CD4-positive, alpha-beta T cell treated with Interleukin-4 for 4 hours (primary cell): ENCODE measurements at regions not wholly inside any gene's neighbourhood (a gene's known extent, or its start where the extent isn't known, plus 50 kb on each side); places are given as distances from the start of the nearest gene placed in this dataset.

Experiments
- DNase-seq: peaks from one replicate; pipeline ENCODE4 v3.0.0-alpha.2; 2020

DNA sequence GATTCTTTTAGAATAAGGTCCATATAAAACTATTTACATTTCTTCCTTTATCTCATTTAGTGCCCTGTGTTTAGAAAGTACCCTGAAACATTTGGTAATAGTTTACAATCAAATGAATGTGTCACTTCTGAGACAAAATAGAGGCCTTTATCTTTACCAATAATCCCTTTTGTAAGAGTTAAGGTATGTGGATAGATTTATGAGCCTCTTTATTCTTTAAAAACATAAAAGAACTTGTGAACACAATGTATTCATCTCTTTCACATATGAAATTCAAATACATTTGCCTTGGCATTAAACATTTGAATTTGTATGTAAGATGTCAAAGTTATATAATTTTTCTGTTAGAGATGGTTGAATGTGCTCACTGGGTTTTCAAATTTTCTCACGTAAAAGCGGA, 180.5 kb upstream of the CWC22 start:
- DNase-seq, result no peak

DNA sequence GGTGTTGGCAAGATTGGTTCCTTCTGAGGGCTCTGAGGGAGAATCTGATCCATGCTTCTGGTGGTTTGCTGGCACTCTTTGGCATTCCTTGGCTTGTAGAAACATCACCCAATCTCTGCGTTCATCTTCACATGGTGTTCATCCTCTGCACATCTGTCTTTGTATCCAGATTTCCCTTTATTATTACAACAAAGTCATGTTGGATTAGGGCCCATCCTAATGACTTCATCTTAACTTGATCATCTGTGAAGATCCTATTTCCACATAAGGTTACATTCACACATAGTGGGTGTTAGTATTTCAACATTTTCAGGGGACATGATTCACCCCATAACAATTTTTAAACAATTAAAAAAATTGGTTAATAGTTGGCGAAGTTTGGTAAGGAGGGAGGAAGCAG, 177.4 kb upstream of the CWC22 start:
- DNase-seq, result no peak

DNA sequence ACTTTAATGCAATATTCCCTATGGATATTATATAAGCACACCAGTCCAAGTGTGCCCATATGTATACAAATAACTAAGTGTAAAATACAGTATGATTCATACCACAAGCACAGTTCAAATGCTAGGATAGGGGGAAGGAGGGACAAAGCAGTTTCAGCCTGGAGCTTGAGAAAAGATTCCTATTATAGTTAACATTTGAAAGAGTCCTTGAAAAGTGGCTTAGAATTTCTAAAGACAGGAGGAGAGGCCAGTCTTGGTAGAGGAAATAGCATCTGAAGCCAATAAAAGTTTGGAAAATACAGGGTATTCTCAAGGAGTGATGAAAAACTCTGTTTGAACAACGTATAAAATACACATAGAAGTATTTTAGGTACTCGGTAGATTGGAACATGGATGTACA, 173.4 kb upstream of the CWC22 start:
- no peak for DNase-seq

- DNase-seq, result no peak
These were observed 170.4 kb upstream of the CWC22 start for GRCh38 chr2:180177534-180177933.

DNA sequence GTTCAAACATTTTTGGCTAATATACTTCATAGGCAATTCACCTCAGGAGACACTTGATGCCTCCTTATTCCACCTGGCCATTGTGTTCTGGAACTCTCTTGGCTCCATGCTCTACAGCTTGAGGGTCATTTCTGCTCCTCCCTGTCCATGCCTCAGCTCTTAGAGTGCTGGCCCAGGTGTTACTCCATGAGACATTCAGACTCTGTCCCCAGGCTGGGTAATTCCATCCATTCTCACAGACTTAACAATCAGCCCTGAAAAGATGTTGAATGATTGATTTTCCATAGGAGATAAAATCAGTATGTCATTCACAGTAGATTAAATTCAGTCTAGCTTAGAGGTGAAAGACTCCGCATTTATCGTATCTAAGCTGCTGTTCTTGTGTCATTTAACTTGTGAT, 168.6 kb upstream of the CWC22 start:
- no peak for DNase-seq

DNA sequence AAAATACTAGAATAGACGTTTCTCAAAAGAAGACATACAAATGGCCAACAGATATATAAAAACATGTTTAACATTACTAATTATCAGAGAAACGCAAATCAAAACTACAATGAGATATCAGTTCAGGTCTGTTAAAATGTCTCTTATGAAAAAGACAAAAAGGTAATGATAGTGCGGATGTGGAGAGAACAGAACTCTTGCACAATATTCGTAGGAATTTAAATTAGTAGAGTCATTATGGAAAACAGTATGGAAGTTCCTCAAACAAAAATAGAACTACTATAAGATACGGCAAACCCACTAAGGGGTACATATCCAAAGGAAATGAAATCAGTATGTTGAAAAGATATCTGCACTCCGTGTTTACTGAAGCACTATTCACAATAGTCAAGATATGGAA, 167.5 kb upstream of the CWC22 start:
- DNase-seq, result no peak

DNA sequence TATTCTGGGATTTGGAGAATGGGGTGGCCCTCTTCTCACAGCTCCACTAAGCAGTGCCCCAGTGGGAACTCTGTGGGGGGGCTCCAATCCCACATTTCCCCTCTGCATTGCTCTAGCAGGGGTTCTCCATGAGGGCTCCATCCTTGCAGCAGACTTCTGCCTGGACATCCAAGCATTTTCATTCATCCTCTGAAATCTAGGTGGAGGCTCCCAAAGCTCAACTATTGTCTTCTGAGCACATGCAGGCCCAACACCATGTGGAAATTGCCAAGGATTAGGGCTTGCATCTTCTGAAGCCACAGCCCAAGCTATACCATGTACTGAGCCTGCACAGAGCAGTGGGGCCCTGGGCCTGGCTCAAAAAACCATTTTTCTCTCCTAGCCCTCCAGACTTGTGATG, 162.4 kb upstream of the CWC22 start:
- no peak for DNase-seq

DNA sequence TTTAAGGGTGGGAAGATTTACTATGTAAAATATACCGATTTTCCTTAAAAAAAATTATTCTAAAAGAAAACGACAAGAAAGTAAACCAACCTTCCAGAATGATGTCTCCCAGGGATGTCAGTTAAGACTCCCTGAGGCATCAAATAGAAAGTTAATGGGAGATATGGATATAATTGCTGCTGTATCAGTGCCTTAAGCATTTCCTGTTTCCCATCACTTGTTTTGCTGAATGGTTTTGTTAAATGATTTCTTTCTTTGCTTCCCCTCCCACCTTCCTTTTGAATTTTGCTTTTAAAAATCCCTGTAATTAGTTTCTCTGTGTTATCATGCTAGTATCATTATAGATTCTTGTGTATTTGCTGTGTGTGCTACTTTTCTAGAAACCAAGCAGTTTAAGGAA, 154.3 kb upstream of the CWC22 start:
- no peak for DNase-seq

GRCh38 chr2:180159921-180160320, 152.8 kb upstream of the CWC22 start:
- DNase-seq, result no peak

DNA sequence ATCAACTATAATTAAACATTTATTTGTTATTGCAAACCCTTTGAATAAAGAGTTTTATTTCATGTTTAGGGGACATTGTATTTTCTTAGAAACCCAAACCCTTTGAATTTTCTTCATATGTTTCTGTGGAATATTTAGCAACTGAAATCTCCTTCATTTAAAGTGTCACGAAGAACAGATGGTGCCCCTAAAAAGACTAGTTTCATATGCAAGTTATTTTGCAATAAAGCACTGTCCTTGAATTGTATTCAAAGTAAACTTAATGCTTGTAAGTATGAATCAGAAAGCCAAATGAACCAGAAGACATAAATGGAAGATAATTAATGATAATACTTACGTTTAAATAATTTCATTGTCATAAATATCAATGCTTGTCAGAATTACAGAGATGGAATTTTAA, 151.9 kb upstream of the CWC22 start:
- no peak for DNase-seq

- DNase-seq, result no peak
These were observed 149.6 kb upstream of the CWC22 start for GRCh38 chr2:180156651-180157050.

- no peak for DNase-seq
These were observed 143.5 kb upstream of the CWC22 start for GRCh38 chr2:180150606-180151005.

- DNase-seq, result no peak
These were observed 139.4 kb upstream of the CWC22 start for GRCh38 chr2:180146541-180146940.

GRCh38 chr2:180146114-180146513, 139.0 kb upstream of the CWC22 start:
- no peak for DNase-seq

DNA sequence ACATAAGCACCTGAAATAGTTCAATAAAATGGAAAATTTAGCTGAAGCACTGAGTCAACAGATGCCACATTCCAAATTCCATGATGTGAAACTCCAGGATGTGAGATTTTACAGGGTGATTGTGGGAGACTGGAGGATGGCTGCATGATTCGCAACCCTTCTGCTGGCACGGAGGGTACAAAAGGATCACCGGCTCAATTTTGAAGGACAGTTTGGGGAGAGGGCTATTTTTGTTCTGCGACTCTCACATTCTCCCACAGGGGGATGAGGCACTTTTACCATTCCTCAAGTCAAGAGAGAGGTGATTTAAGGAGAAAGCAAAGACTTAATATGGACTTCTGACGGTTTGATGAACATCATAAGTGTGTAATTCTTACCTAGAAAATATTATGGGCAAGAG, 138.1 kb upstream of the CWC22 start:
- DNase-seq, result no peak

DNA sequence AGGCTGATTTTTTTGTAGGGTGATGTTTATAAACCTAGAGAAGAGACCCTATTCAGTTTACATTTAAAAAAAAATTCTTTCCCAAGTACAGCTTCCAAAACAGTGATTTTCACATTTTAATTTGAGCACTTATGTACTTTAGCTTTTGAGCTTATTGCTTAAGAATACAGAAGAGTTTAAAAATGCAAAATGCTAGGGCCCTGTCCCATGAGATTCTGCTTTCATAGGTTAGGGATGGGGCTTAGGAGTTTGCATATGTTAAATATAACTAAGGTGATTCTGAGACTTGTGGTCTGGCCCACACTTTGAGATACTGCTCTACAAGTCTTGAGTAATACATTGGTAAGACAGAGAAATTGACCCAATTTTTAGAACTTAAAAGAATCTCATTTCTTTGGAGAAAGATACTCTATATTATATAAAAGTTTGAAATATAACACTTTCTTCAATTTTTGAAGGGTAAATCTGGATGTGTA, 137.3 kb upstream of the CWC22 start:
- no peak for DNase-seq

- no peak for DNase-seq
These were observed 136.7 kb upstream of the CWC22 start for GRCh38 chr2:180143633-180144337.

DNA sequence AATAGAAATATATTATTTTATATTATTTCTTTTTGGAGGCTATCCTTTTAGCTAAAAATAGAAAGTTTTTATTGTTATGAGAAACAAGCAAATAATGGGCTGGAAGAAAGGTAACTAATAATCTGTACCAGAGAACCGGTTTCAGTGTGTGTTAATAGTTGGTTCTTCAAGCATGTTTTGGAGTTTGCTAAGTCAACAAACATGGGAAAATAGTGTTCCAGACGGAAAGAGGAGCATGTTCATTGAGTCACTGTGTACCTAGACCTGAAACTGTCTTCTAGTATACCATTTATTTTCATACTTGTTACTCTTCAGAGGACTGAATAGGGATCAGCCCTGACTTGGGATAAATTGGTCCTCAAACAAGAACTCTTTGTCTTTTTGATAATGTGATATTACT, 134.5 kb upstream of the CWC22 start:
- DNase-seq, result no peak

- no peak for DNase-seq
These were observed 126.6 kb upstream of the CWC22 start for GRCh38 chr2:180133736-180134135.

- DNase-seq, result no peak
These were observed 123.3 kb upstream of the CWC22 start for GRCh38 chr2:180130403-180130802.

- DNase-seq, result no peak
These were observed 121.8 kb upstream of the CWC22 start for GRCh38 chr2:180128861-180129260.

GRCh38 chr2:180125245-180125962, 118.3 kb upstream of the CWC22 start:
- DNase-seq, result peak; percentile 34

DNA sequence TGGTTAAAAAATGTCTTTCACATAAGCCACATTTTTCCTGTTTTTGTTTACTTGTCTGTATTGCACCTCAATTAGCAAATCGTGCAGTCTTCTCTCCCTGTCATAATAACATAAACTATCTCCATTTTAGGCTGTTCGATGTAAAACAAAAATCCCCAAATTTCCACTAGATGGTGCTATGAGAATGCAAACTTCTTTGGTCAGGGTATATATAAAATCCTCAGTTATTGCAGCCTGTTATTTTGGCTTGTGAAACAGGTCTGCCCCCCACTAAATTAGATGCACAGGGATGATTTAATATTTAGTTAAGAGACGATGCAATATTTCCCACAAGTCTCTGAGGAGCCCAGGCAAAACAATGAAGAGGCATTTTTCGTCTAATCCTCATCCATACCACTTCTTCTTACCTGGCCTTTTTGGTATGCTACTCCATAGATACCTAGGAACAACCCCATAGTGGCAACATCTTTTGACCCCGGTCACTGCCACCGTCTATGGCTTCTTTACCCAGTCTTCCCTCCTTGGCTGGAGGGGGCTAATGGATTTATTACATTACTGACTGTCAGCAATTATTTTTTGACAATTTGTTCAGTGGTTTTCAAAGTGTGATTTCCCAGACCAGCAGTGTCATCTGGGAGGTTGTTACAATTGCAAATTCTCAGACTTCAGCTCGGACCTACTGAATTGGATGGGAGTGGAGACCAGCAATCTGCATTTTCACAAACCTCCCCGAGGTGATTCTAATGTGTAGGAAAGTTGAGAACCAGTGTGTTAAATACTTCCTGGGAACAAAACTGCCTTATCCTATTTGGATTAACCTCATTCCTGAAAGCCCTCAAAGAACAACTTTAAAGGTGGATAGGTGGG, 117.4 kb upstream of the CWC22 start:
- peak; percentile 44 for DNase-seq

DNA sequence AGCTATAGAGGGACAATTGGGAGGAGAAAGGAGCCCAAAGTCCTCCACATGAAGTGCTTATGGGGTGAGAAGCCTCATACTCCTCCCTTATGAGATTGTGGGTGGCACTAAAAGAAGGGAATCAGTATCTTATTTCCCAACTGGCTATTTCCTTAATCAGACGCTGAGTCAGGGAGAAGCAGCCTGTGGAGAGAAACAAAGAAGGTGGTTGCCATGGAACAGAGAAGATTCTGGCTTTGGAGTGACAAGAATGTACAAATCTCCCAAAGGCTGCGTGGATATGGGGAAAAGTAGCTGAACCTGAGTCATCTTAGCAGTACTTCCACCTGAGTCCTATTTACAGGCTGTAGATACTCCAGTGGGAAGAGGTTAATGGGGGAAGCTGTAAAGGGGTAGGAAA, 115.8 kb upstream of the CWC22 start:
- DNase-seq, result no peak
